H9 (cell line): ENCODE measurements at regions not wholly inside any gene's neighbourhood (a gene's known extent, or its start where the extent isn't known, plus 50 kb on each side); places are given as distances from the start of the nearest gene placed in this dataset.

ENCODE experiments used
- DNase-seq: peaks from one replicate; pipeline ENCODE4 v3.0.0-alpha.2; 2017
- H2AFZ ChIP-seq: one replicate; pipeline ENCODE4 v1.6.1; 2013; ENCODE audit warnings: mild to moderate bottlenecking, low read length, control low read depth, moderate library complexity
- H2AK5ac ChIP-seq: 2 replicates; pipeline ENCODE4 v1.6.1; 2013; ENCODE audit warnings: low read length, control low read depth, mixed read lengths; ENCODE audit not compliant: insufficient read length
- H2BK120ac ChIP-seq: one replicate; pipeline ENCODE4 v1.6.1; 2013; ENCODE audit warnings: low read depth, mild to moderate bottlenecking, low read length, control low read depth, inconsistent platforms; ENCODE audit not compliant: poor library complexity, severe bottlenecking
- H2BK12ac ChIP-seq: 2 replicates; pipeline ENCODE4 v1.6.1; 2013; ENCODE audit warnings: low read length, control low read depth, mixed read lengths, low read depth; ENCODE audit not compliant: insufficient read length
- H2BK15ac ChIP-seq: 2 replicates; pipeline ENCODE4 v1.6.1; 2013; ENCODE audit warnings: low read depth, low read length, control low read depth
- H2BK20ac ChIP-seq: one replicate; pipeline ENCODE4 v1.6.1; 2013; ENCODE audit warnings: low read depth, mild to moderate bottlenecking, low read length, control low read depth, inconsistent platforms; ENCODE audit not compliant: poor library complexity, severe bottlenecking
- H2BK5ac ChIP-seq: 2 replicates; pipeline ENCODE4 v1.6.1; 2013; ENCODE audit warnings: low read length, control low read depth, mixed read lengths; ENCODE audit not compliant: insufficient read length
- H3K14ac ChIP-seq: 2 replicates; pipeline ENCODE4 v1.6.1; 2013; ENCODE audit warnings: low read length, control low read depth; ENCODE audit not compliant: insufficient read depth
- H3K18ac ChIP-seq: 2 replicates; pipeline ENCODE4 v1.6.1; 2013; ENCODE audit warnings: low read depth, mild to moderate bottlenecking, mixed read lengths, low read length, control low read depth; ENCODE audit not compliant: insufficient read length
- H3K23ac ChIP-seq: 2 replicates; pipeline ENCODE4 v1.6.1; 2013; ENCODE audit warnings: low read length, control low read depth, mixed read lengths, low read depth; ENCODE audit not compliant: insufficient read length
- H3K23me2 ChIP-seq: 2 replicates; pipeline ENCODE4 v1.6.1; 2013; ENCODE audit warnings: low read depth, mild to moderate bottlenecking, mixed read lengths, low read length, control low read depth; ENCODE audit not compliant: insufficient read length, poor library complexity, severe bottlenecking
- H3K27ac ChIP-seq: 2 replicates; pipeline ENCODE4 v1.5.1; 2013; ENCODE audit warnings: low read length, control low read depth, mixed read lengths, low read depth; ENCODE audit not compliant: insufficient read length
- H3K27me3 ChIP-seq: 2 replicates; pipeline ENCODE4 v1.6.1; 2013; ENCODE audit warnings: low read length, control low read depth, inconsistent platforms; ENCODE audit not compliant: insufficient read depth
- H3K4ac ChIP-seq: 2 replicates; pipeline ENCODE4 v1.6.1; 2013; ENCODE audit warnings: low read depth, mild to moderate bottlenecking, control low read depth, inconsistent platforms, low read length, moderate library complexity
- H3K4me1 ChIP-seq: 2 replicates; pipeline ENCODE4 v1.6.1; 2013; ENCODE audit warnings: low read length, control low read depth, inconsistent platforms; ENCODE audit not compliant: insufficient read depth
- H3K4me2 ChIP-seq: 2 replicates; pipeline ENCODE4 v1.6.1; 2013; ENCODE audit warnings: low read length, control low read depth, mixed read lengths; ENCODE audit not compliant: insufficient read length, insufficient read depth
- H3K56ac ChIP-seq: 2 replicates; pipeline ENCODE4 v1.6.1; 2013; ENCODE audit warnings: low read depth, mild to moderate bottlenecking, mixed read lengths, low read length, control low read depth; ENCODE audit not compliant: insufficient read length
- H3K79me1 ChIP-seq: 2 replicates; pipeline ENCODE4 v1.6.1; 2013; ENCODE audit warnings: low read depth, mild to moderate bottlenecking, moderate library complexity, low read length, control low read depth, inconsistent platforms; ENCODE audit not compliant: insufficient read depth, poor library complexity, severe bottlenecking
- H3K79me2 ChIP-seq: 2 replicates; pipeline ENCODE4 v1.6.1; 2013; ENCODE audit warnings: low read length, control low read depth, inconsistent platforms; ENCODE audit not compliant: insufficient read depth
- H3K9ac ChIP-seq: 2 replicates; pipeline ENCODE4 v1.6.1; 2013; ENCODE audit warnings: low read length, control low read depth, mixed read lengths; ENCODE audit not compliant: insufficient read length; ENCODE audit errors: extremely low read depth
- H3K9me3 ChIP-seq: one replicate; pipeline ENCODE4 v1.6.1; 2013; ENCODE audit warnings: low read depth, low read length, inconsistent platforms; ENCODE audit not compliant: control insufficient read depth
- H3T11ph ChIP-seq: one replicate; pipeline ENCODE4 v1.6.1; 2013; ENCODE audit warnings: mild to moderate bottlenecking, low read length, control low read depth, inconsistent platforms
- H4K20me1 ChIP-seq: one replicate; pipeline ENCODE4 v1.6.1; 2013; ENCODE audit not compliant: control insufficient read depth, insufficient read length, insufficient read depth
- H4K5ac ChIP-seq: 2 replicates; pipeline ENCODE4 v1.6.1; 2013; ENCODE audit warnings: low read depth, mild to moderate bottlenecking, mixed read lengths, low read length, control low read depth; ENCODE audit not compliant: insufficient read length
- H4K8ac ChIP-seq: replicated peaks from 2 replicates; pipeline ENCODE4 v1.6.1; 2013; ENCODE audit warnings: low read length, control low read depth, mixed read lengths, low read depth; ENCODE audit not compliant: insufficient read length
- H4K91ac ChIP-seq: 2 replicates; pipeline ENCODE4 v1.6.1; 2013; ENCODE audit warnings: low read depth, mild to moderate bottlenecking, moderate library complexity, mixed read lengths, low read length, control low read depth; ENCODE audit not compliant: insufficient read length
- H3K27ac Mint-ChIP-seq, 3 experiments: 2 replicates in 2 of 3; 3 replicates in 1 of 3; pipeline ENCODE4 v1.8.0; 2020 to 2021; ENCODE audit warnings: mixed read lengths in 3 of 3, mild to moderate bottlenecking in 1 of 3, moderate library complexity in 1 of 3
- H3K27me3 Mint-ChIP-seq: 2 replicates; pipeline ENCODE4 v1.8.0; 2021; ENCODE audit warnings: low read depth, mild to moderate bottlenecking, moderate library complexity, mixed read lengths
- H3K36me3 Mint-ChIP-seq, 3 experiments: 2 replicates in 2 of 3; 3 replicates in 1 of 3; pipeline ENCODE4 v1.8.0; 2020 to 2021; ENCODE audit warnings: low read depth in 3 of 3, mixed read lengths in 3 of 3; ENCODE audit not compliant: insufficient read depth in 1 of 3
- H3K4me1 Mint-ChIP-seq, 2 experiments: 2 replicates each; pipeline ENCODE4 v1.8.0; 2020; ENCODE audit warnings: mixed read lengths in 2 of 2
- H3K4me3 Mint-ChIP-seq, 2 experiments: 2 replicates in 1 of 2; 3 replicates in 1 of 2; pipeline ENCODE4 v1.8.0; 2020 to 2021; ENCODE audit warnings: mild to moderate bottlenecking in 2 of 2, mixed read lengths in 2 of 2, moderate library complexity in 1 of 2
- H3K9me3 Mint-ChIP-seq, 2 experiments: 2 replicates in 1 of 2; 3 replicates in 1 of 2; pipeline ENCODE4 v1.8.0; 2020; ENCODE audit warnings: mild to moderate bottlenecking in 2 of 2, mixed read lengths in 2 of 2, moderate library complexity in 1 of 2
- WGBS: extraction: QIAGEN DNeasy Blood & Tissue Kit; methylation state at CpG from one replicate; pipeline ENCODE4 v1.1.7; 2013; ENCODE audit warnings: missing lambda C conversion rate, low lambda C conversion rate, mixed read lengths; ENCODE audit not compliant: insufficient read length; ENCODE audit errors: extremely low coverage; 5-methylcytosine and 5-hydroxymethylcytosine counted together
- TF ChIP-seq, protein P1 (sequence below): fragments of 200-600 bp; sonication (generic); conservative IDR thresholded peaks from 3 replicates; pipeline ENCODE4 v1.8.0; 2021; ENCODE audit warnings: antibody characterized with exemption, mild to moderate bottlenecking

DNA sequence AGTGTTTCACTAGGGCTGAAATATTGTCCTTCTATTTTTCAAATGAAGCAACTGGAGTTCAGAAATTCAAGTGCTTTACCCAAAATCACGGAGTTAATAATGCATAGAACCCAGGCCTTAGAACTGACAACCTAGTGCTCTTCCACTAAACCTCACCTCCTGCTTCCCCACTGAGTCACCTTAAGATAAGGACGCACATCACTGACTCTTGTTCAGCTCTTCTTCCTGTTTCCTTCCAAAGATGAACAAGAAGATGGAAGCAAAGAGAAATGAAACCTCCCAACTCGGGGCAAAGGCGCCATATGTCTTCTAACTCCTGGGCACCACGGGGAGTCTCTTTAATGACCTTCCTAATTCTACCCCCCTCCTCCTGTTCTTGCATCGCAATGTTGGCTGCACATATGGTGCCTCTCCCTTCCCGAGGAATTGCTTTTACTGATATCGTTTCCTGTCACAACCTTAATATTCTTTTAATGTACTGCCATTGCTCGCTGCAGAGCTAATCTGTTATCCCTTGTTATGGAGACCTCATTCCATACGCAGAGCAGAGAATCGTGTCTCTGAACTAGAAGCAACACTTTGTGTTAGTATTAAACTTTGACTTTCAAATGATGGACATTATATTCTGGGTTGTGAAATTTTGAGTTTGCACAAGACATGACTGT, 591.4 kb downstream of the TMEM114 start:
- no peaks in the 10 kb centered on the region for H3K27me3 ChIP-seq
- H3K79me1 ChIP-seq, result no peaks in the 10 kb centered on the region
- H4K91ac ChIP-seq, result no peak overlapping the region
- no peak overlapping the region for H3K9ac ChIP-seq
- no peak overlapping the region for H2BK5ac ChIP-seq
- H3K23ac ChIP-seq, result no peak overlapping the region
- no peaks in the 10 kb centered on the region for H3K23me2 ChIP-seq
- no peak overlapping the region for H3K56ac ChIP-seq
- H3K18ac ChIP-seq, result no peak overlapping the region
- H3K4me1 Mint-ChIP-seq, result no peaks in the 10 kb centered on the region
- peaks cover 5 to 7% of the 10 kb centered on the region in 2 experiments; a peak in 3 of 5 replicates for H3K9me3 Mint-ChIP-seq
- H3K4me3 Mint-ChIP-seq, result no peak overlapping the region
- no peak for DNase-seq
- H3K79me2 ChIP-seq, result no peaks in the 10 kb centered on the region
- no peak overlapping the region for H2AK5ac ChIP-seq
- no CpG with 5 or more reads among the region's 11 CpGs for WGBS
- H3K4me2 ChIP-seq, result no peak overlapping the region
- no peak overlapping the region for H4K5ac ChIP-seq
- no peak overlapping the region for H2BK15ac ChIP-seq
- H3K27ac ChIP-seq, result no peak overlapping the region
- H3K4ac ChIP-seq, result no peak overlapping the region
- H3T11ph ChIP-seq, result no peak overlapping the region
- H3K14ac ChIP-seq, result no peak overlapping the region
- no peak overlapping the region for H2AFZ ChIP-seq
- TF ChIP-seq, protein P1, sequence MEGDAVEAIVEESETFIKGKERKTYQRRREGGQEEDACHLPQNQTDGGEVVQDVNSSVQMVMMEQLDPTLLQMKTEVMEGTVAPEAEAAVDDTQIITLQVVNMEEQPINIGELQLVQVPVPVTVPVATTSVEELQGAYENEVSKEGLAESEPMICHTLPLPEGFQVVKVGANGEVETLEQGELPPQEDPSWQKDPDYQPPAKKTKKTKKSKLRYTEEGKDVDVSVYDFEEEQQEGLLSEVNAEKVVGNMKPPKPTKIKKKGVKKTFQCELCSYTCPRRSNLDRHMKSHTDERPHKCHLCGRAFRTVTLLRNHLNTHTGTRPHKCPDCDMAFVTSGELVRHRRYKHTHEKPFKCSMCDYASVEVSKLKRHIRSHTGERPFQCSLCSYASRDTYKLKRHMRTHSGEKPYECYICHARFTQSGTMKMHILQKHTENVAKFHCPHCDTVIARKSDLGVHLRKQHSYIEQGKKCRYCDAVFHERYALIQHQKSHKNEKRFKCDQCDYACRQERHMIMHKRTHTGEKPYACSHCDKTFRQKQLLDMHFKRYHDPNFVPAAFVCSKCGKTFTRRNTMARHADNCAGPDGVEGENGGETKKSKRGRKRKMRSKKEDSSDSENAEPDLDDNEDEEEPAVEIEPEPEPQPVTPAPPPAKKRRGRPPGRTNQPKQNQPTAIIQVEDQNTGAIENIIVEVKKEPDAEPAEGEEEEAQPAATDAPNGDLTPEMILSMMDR, result no peak
- H3K4me1 ChIP-seq, result no peaks in the 10 kb centered on the region
- no peak overlapping the region for H4K8ac ChIP-seq
- H4K20me1 ChIP-seq, result no peaks in the 10 kb centered on the region
- H2BK20ac ChIP-seq, result no peak overlapping the region
- H3K27ac Mint-ChIP-seq, result no peak overlapping the region
- peaks cover 2% of the 10 kb centered on the region; the same call in 1 of the 2 replicates for H3K27me3 Mint-ChIP-seq
- H3K36me3 Mint-ChIP-seq, result peaks cover 0 to 2% (median 0%) of the 10 kb centered on the region in 3 experiments; a peak in 2 of 7 replicates
- no peak overlapping the region for H2BK12ac ChIP-seq
- no peaks in the 10 kb centered on the region for H3K9me3 ChIP-seq
- H2BK120ac ChIP-seq, result no peak overlapping the region
